Tibial nerve (tissue), 4 donors: ENCODE measurements at regions not wholly inside any gene's neighbourhood (a gene's known extent, or its start where the extent isn't known, plus 50 kb on each side); places are given as distances from the start of the nearest gene placed in this dataset.
"Not testable (repeated sequence)": the region's sequence is repeated elsewhere in the genome, so short reads cannot be mapped to it uniquely, and the experiment has no call there.

Source experiments
- DNase-seq, 2 donors: peaks; one replicate each; pipeline ENCODE4 v3.0.0-alpha.2; 2019; ENCODE audit warnings: low spot score in 2 of 2
- H3K27ac ChIP-seq, 4 donors: fragments of 200-600 bp; sonication (generic) in 3 of 4; one replicate each; pipeline ENCODE4 v1.5.1; 2017 to 2019; ENCODE audit warnings: mild to moderate bottlenecking in 1 of 4
- H3K27me3 ChIP-seq, 2 donors: fragments of 200-600 bp; sonication (generic) in 1 of 2; one replicate each; pipeline versions ENCODE4 v1.5.1 to v1.6.0; 2017 to 2019
- H3K36me3 ChIP-seq, 3 donors: fragments of 200-600 bp; sonication (generic); one replicate each; pipeline ENCODE4 v1.5.1; 2018 to 2019
- H3K4me1 ChIP-seq, 4 donors: fragments of 200-600 bp; sonication (generic) in 3 of 4; one replicate each; pipeline ENCODE4 v1.5.1; 2017 to 2019
- H3K4me3 ChIP-seq, 4 donors: fragments of 200-600 bp; sonication (generic) in 3 of 4; one replicate each; pipeline ENCODE4 v1.5.1; 2017 to 2019; ENCODE audit warnings: mild to moderate bottlenecking in 1 of 4, moderate library complexity in 1 of 4
- H3K9me3 ChIP-seq, 4 donors: fragments of 200-600 bp; sonication (generic) in 3 of 4; one replicate each; pipeline ENCODE4 v1.5.1; 2017 to 2019
- EP300 ChIP-seq, 2 donors: sonication (generic); formaldehyde crosslinking; IDR thresholded peaks; one replicate each; pipeline ENCODE4 v1.6.1; 2017; ENCODE audit warnings: antibody characterized with exemption in 2 of 2, mild to moderate bottlenecking in 1 of 2
- POLR2A ChIP-seq, 2 donors: fragments of 450-650 bp; IDR thresholded peaks; one replicate each; pipeline ENCODE4 v1.6.1; 2017; ENCODE audit warnings: antibody characterized with exemption in 2 of 2, mild to moderate bottlenecking in 2 of 2, moderate library complexity in 2 of 2
- WGBS, 2 donors: methylation state at CpG; one replicate each; pipeline ENCODE4 v1.1.5; 2018; 5-methylcytosine and 5-hydroxymethylcytosine counted together
- TF ChIP-seq, protein P1 (sequence below), 5 experiments: fragments of 200-600 bp in 3 of 5; fragments of 450-650 bp in 2 of 5; sonication (generic) in 3 of 5; IDR thresholded peaks; one replicate each; pipeline ENCODE4 v1.5.1; 2016 to 2019; ENCODE audit warnings: antibody characterized with exemption in 5 of 5, mild to moderate bottlenecking in 3 of 5, moderate library complexity in 2 of 5

DNA sequence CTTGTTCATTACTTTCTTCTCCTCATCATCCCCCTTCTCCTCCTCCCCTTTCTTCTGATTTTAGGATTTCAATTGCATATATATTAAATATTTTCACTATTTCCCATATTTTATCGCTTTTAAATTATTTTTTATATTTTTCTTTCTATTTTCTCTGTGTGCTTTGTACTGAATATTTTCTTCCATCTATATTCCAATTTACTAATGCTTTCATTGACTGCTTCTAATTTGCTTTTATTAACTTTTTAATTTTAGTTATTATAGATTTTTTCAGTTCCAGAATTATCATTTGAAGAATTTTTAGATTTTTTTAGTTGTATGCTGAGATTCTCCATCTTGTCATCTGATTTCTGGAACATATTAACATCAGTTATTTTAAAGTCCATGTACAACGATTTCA is 83.2 kb upstream of the ST3GAL6 start:
- Histone ChIP-seq H3K36me3 (no peaks in the 10 kb centered on the region), H3K27me3 (no peaks in the 10 kb centered on the region), H3K9me3 (no peaks in the 10 kb centered on the region), H3K4me1 (no peaks in the 10 kb centered on the region), H3K27ac (no peak overlapping the region), H3K4me3 (no peak overlapping the region)
- no peak for DNase-seq
- WGBS, 2 donors, result 92 to 95% methylated on average over 2 of the region's 2 CpGs
- no peak for TF ChIP-seq EP300 (IDR thresholded peaks at IDR 0.05)
- TF ChIP-seq POLR2A (IDR thresholded peaks at IDR 0.05), result no peak
- TF ChIP-seq, protein P1, sequence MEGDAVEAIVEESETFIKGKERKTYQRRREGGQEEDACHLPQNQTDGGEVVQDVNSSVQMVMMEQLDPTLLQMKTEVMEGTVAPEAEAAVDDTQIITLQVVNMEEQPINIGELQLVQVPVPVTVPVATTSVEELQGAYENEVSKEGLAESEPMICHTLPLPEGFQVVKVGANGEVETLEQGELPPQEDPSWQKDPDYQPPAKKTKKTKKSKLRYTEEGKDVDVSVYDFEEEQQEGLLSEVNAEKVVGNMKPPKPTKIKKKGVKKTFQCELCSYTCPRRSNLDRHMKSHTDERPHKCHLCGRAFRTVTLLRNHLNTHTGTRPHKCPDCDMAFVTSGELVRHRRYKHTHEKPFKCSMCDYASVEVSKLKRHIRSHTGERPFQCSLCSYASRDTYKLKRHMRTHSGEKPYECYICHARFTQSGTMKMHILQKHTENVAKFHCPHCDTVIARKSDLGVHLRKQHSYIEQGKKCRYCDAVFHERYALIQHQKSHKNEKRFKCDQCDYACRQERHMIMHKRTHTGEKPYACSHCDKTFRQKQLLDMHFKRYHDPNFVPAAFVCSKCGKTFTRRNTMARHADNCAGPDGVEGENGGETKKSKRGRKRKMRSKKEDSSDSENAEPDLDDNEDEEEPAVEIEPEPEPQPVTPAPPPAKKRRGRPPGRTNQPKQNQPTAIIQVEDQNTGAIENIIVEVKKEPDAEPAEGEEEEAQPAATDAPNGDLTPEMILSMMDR (IDR thresholded peaks at IDR 0.05), result no peak

DNA sequence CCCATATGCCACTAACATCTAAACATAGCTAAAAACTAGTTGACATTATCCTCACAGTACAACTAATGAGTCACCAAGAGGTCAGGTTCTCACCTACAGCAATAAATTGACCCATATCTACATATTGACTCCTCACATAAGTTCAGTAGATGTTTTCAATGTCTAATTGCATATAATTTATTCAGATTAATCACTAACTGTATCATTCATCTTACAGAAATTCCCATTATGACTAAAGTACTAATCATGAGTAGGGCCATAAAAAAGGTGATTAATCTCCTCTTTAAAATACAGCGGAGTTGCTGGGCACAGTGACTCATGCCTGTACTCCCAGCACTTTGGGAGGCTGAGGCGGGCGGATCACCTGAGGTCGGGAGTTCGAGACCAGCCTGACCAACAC is 82.4 kb upstream of the ST3GAL6 start:
- Histone ChIP-seq H3K36me3 (no peaks in the 10 kb centered on the region), H3K27ac (no peak overlapping the region), H3K4me3 (no peak overlapping the region), H3K4me1 (no peaks in the 10 kb centered on the region), H3K9me3 (no peaks in the 10 kb centered on the region), H3K27me3 (no peaks in the 10 kb centered on the region)
- TF ChIP-seq POLR2A (IDR thresholded peaks at IDR 0.05), result no peak
- TF ChIP-seq, protein P1 (IDR thresholded peaks at IDR 0.05), result no peak
- no peak for TF ChIP-seq EP300 (IDR thresholded peaks at IDR 0.05)
- DNase-seq, result no peak
- WGBS, 2 donors, result 93 to 98% methylated on average over 5 of the region's 5 CpGs

DNA sequence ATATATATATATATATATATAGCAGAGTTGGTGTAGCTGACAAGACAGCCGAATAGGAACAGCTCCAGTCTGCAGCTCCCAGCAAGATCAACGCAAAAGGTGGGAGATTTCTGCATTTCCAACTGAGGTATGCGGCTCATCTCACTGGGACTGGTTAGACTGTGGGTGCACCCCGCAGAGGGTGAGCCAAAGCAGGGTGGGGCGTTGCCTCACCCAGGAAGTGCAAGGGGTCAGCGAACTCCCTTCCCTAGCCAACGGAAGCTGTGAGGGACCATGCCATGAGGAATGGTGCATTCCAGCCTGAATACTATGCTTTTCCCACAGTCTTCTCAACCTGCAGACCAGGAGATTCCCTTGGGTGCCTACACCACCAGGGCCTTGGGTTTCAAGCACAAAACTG is 81.7 kb upstream of the ST3GAL6 start:
- Histone ChIP-seq H3K4me3 (no peak overlapping the region), H3K9me3 (no peaks in the 10 kb centered on the region), H3K4me1 (no peaks in the 10 kb centered on the region), H3K36me3 (no peaks in the 10 kb centered on the region), H3K27me3 (no peaks in the 10 kb centered on the region), H3K27ac (no peak overlapping the region)
- 86 to 97% methylated on average over 7 of the region's 7 CpGs for WGBS, 2 donors
- TF ChIP-seq, protein P1 (IDR thresholded peaks at IDR 0.05), result no peak
- TF ChIP-seq POLR2A (IDR thresholded peaks at IDR 0.05) (no peak), EP300 (IDR thresholded peaks at IDR 0.05) (no peak)
- DNase-seq, result no peak

DNA sequence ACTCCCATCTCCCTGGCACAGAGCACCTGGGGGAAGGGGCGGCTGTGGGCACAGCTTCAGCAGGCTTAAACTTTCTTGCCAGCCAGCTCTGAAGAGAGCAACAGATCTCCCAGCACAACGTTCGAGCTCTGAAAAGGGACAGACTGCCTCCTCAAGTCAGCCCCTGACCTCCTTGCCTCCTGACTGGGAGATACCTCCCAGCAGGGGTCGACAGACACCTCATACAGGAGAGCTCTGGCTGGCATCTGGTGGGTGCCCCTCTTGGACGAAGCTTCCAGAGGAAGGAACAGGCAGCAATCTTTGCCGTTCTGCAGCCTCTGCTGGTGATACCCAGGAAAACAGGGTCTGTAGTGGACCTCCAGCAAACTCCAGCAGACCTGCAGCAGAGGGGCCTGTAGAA is 80.7 kb upstream of the ST3GAL6 start:
- H3K4me3 ChIP-seq, H3K27ac ChIP-seq, H3K27me3 ChIP-seq, H3K9me3 ChIP-seq, H3K36me3 ChIP-seq, H3K4me1 ChIP-seq, DNase-seq: not testable (repeated sequence)
- 82 to 85% methylated on average over 5 to 6 of the region's 6 CpGs for WGBS, 2 donors

DNA sequence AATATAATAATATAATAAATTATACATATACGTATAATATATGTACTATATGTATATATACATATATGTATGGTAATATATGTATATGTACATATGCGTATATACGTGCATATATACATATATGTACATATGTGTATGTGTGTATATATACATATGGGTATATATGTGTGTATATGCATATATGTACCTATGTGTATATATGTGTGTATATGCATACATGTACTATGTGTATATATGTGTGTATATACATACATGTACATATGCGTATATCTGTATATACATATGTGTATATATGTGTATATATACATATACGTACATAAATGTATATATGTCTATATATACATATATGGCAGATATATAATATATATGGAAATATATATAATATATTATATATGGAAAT is 74.8 kb upstream of the ST3GAL6 start:
- WGBS, 2 donors, result 95 to 96% methylated on average over 5 of the region's 5 CpGs
- no peak for DNase-seq
- H3K36me3 ChIP-seq, result no peaks in the 10 kb centered on the region
- no peaks in the 10 kb centered on the region for H3K9me3 ChIP-seq
- H3K27ac ChIP-seq, result no peak overlapping the region
- H3K27me3 ChIP-seq, result no peaks in the 10 kb centered on the region
- no peak overlapping the region for H3K4me3 ChIP-seq
- H3K4me1 ChIP-seq, result no peaks in the 10 kb centered on the region
- no peak for TF ChIP-seq POLR2A (IDR thresholded peaks at IDR 0.05)
- TF ChIP-seq, protein P1 (IDR thresholded peaks at IDR 0.05), result no peak
- no peak for TF ChIP-seq EP300 (IDR thresholded peaks at IDR 0.05)

DNA sequence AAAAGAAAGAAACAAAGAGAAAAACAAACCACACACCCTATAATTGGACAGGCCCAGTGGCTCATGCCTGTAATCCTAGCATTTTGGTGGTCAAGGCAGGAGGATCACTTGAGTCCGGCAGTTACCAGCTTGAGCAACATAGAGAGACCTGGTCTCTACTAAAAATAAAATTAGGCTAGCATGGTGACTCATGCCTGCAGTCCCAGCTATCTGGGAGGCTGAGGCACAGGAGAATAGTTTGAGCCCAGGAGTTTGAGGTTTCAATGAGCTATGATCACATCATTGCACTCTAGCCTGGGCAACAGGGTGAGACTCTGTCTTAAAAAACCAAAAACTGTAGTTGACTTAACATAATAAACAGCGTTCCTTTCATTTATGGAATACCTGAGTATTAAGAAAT is 72.3 kb upstream of the ST3GAL6 start:
- H3K9me3 ChIP-seq, result no peaks in the 10 kb centered on the region
- no peak overlapping the region for H3K4me3 ChIP-seq
- H3K27me3 ChIP-seq, result no peaks in the 10 kb centered on the region
- DNase-seq, result no peak
- no peak for TF ChIP-seq EP300 (IDR thresholded peaks at IDR 0.05)
- TF ChIP-seq POLR2A (IDR thresholded peaks at IDR 0.05), result no peak
- TF ChIP-seq, protein P1 (IDR thresholded peaks at IDR 0.05), result no peak
- H3K27ac ChIP-seq, result no peak overlapping the region
- WGBS, 2 donors, result 93 to 94% methylated on average over 2 of the region's 2 CpGs
- H3K4me1 ChIP-seq, result no peaks in the 10 kb centered on the region
- H3K36me3 ChIP-seq, result no peaks in the 10 kb centered on the region
